HFFc6 (cell line): ENCODE measurements at regions not wholly inside any gene's neighbourhood (a gene's known extent, or its start where the extent isn't known, plus 50 kb on each side); places are given as distances from the start of the nearest gene placed in this dataset.

Experiments used
- DNase-seq: peaks from one replicate; pipeline ENCODE4 v3.0.0-alpha.2; 2018
- H3K27ac Mint-ChIP-seq: 2 replicates; pipeline ENCODE4 v1.8.0; 2020; ENCODE audit warnings: mild to moderate bottlenecking, mixed read lengths
- H3K27me3 Mint-ChIP-seq: 2 replicates; pipeline ENCODE4 v1.8.0; 2021; ENCODE audit warnings: mild to moderate bottlenecking, moderate library complexity, mixed read lengths; ENCODE audit not compliant: insufficient read depth
- H3K36me3 Mint-ChIP-seq: 2 replicates; pipeline ENCODE4 v1.8.0; 2021; ENCODE audit warnings: low read depth, mixed read lengths
- H3K4me1 Mint-ChIP-seq: 2 replicates; pipeline ENCODE4 v1.8.0; 2020; ENCODE audit warnings: low read depth, mixed read lengths
- H3K4me3 Mint-ChIP-seq: 2 replicates; pipeline ENCODE4 v1.8.0; 2020; ENCODE audit warnings: mild to moderate bottlenecking, moderate library complexity, mixed read lengths
- H3K9me3 Mint-ChIP-seq: 2 replicates; pipeline ENCODE4 v1.8.0; 2020; ENCODE audit warnings: mild to moderate bottlenecking, mixed read lengths
- CTCF ChIP-seq: fragments of 200-600 bp; sonication (generic); IDR thresholded peaks from 2 replicates; pipeline ENCODE4 v1.5.0; 2021; ENCODE audit warnings: antibody characterized with exemption, mild to moderate bottlenecking

- H3K36me3 Mint-ChIP-seq, result no peaks in the 10 kb centered on the region
- peaks cover 8% of the 10 kb centered on the region; the same call in 1 of the 2 replicates for H3K9me3 Mint-ChIP-seq
- no peak overlapping the region for H3K4me3 Mint-ChIP-seq
- DNase-seq, result no peak
- TF ChIP-seq CTCF, result no peak
- H3K27me3 Mint-ChIP-seq, result no peaks in the 10 kb centered on the region
- H3K27ac Mint-ChIP-seq, result no peak overlapping the region
- no peaks in the 10 kb centered on the region for H3K4me1 Mint-ChIP-seq
Measured at GRCh38 chr1:168825820-168826219, 96.8 kb upstream of the DPT start.

GRCh38 chr1:168826269-168826668 is 97.3 kb upstream of the DPT start:
- Mint-ChIP-seq H3K27ac (no peak overlapping the region), H3K27me3 (no peaks in the 10 kb centered on the region), H3K4me1 (no peaks in the 10 kb centered on the region), H3K36me3 (no peaks in the 10 kb centered on the region), H3K4me3 (no peak overlapping the region), H3K9me3 (peaks cover 8% of the 10 kb centered on the region; the same call in 1 of the 2 replicates)
- TF ChIP-seq CTCF, result no peak
- DNase-seq, result no peak

GRCh38 chr1:168827557-168827956 is 98.6 kb upstream of the DPT start:
- no peaks in the 10 kb centered on the region for H3K4me1 Mint-ChIP-seq
- H3K27ac Mint-ChIP-seq, result no peak overlapping the region
- H3K36me3 Mint-ChIP-seq, result no peaks in the 10 kb centered on the region
- peaks cover 12% of the 10 kb centered on the region; the same call in 1 of the 2 replicates for H3K9me3 Mint-ChIP-seq
- TF ChIP-seq CTCF, result no peak
- H3K27me3 Mint-ChIP-seq, result no peaks in the 10 kb centered on the region
- no peak overlapping the region for H3K4me3 Mint-ChIP-seq
- no peak for DNase-seq

- Mint-ChIP-seq H3K4me3 (no peak overlapping the region), H3K4me1 (no peaks in the 10 kb centered on the region), H3K36me3 (no peaks in the 10 kb centered on the region), H3K27me3 (peaks cover 2% of the 10 kb centered on the region; the same call in 1 of the 2 replicates), H3K27ac (no peak overlapping the region), H3K9me3 (peaks cover 6% of the 10 kb centered on the region; the same call in 1 of the 2 replicates)
- no peak for DNase-seq
- no peak for TF ChIP-seq CTCF
Measured at GRCh38 chr1:168829876-168830275, 100.9 kb upstream of the DPT start.

GRCh38 chr1:168830562-168830961 is 101.6 kb upstream of the DPT start:
- Mint-ChIP-seq H3K4me3 (no peak overlapping the region), H3K27ac (no peak overlapping the region), H3K9me3 (peaks cover 6% of the 10 kb centered on the region; the same call in 1 of the 2 replicates), H3K4me1 (no peaks in the 10 kb centered on the region), H3K27me3 (peaks cover 2% of the 10 kb centered on the region; the same call in 1 of the 2 replicates), H3K36me3 (no peaks in the 10 kb centered on the region)
- DNase-seq, result no peak
- TF ChIP-seq CTCF, result no peak

- Mint-ChIP-seq H3K27ac (no peak overlapping the region), H3K4me3 (no peak overlapping the region), H3K9me3 (peaks cover 8% of the 10 kb centered on the region; the same call in 1 of the 2 replicates), H3K27me3 (peaks cover 2% of the 10 kb centered on the region; the same call in 1 of the 2 replicates), H3K4me1 (no peaks in the 10 kb centered on the region), H3K36me3 (no peaks in the 10 kb centered on the region)
- DNase-seq, result no peak
- no peak for TF ChIP-seq CTCF
Measured at GRCh38 chr1:168832661-168833060, 103.7 kb upstream of the DPT start.
